ENCODE measurements at regions not wholly inside any gene's neighbourhood (a gene's known extent, or its start where the extent isn't known, plus 50 kb on each side); places are given as distances from the start of the nearest gene placed in this dataset.

GRCh38 chr10:128493811-128494210, 367.6 kb upstream of the MKI67 start:
- DNase-seq (ENCODE audit: low read depth, low spot score): no peak

- no peak for DNase-seq (ENCODE audit: low read depth, low spot score)
These were observed 368.4 kb upstream of the MKI67 start for GRCh38 chr10:128494665-128495064.

GRCh38 chr10:128497660-128498377, 371.6 kb upstream of the MKI67 start:
- DNase-seq (ENCODE audit: low read depth, low spot score): no peak

GRCh38 chr10:128498378-128498730, 372.1 kb upstream of the MKI67 start:
- DNase-seq (ENCODE audit: low read depth, low spot score): no peak

- DNase-seq (ENCODE audit: low read depth, low spot score): no peak
These were observed 372.5 kb upstream of the MKI67 start for GRCh38 chr10:128498746-128499145.

GRCh38 chr10:128499486-128499885, 373.3 kb upstream of the MKI67 start:
- no peak for DNase-seq (ENCODE audit: low read depth, low spot score)

- DNase-seq (ENCODE audit: low read depth, low spot score): no peak
These were observed 373.7 kb upstream of the MKI67 start for GRCh38 chr10:128499956-128500355.

- DNase-seq (ENCODE audit: low read depth, low spot score): no peak
These were observed 374.4 kb upstream of the MKI67 start for GRCh38 chr10:128500642-128501041.

- no peak for DNase-seq (ENCODE audit: low read depth, low spot score)
These were observed 379.1 kb upstream of the MKI67 start for GRCh38 chr10:128505346-128505745.

- DNase-seq (ENCODE audit: low read depth, low spot score): no peak
These were observed 380.2 kb upstream of the MKI67 start for GRCh38 chr10:128506423-128506822.

- no peak for DNase-seq (ENCODE audit: low read depth, low spot score)
These were observed 380.8 kb upstream of the MKI67 start for GRCh38 chr10:128507066-128507465.

GRCh38 chr10:128511284-128511683, 385.1 kb upstream of the MKI67 start:
- DNase-seq (ENCODE audit: low read depth, low spot score): no peak

GRCh38 chr10:128512767-128513166, 386.5 kb upstream of the MKI67 start:
- no peak for DNase-seq (ENCODE audit: low read depth, low spot score)

- DNase-seq (ENCODE audit: low read depth, low spot score): no peak
These were observed 388.3 kb upstream of the MKI67 start for GRCh38 chr10:128514536-128514935.

- DNase-seq (ENCODE audit: low read depth, low spot score): no peak
These were observed 390.0 kb upstream of the MKI67 start for GRCh38 chr10:128516180-128516579.

GRCh38 chr10:128517167-128517566, 390.9 kb upstream of the MKI67 start:
- no peak for DNase-seq (ENCODE audit: low read depth, low spot score)

GRCh38 chr10:128518000-128518399, 391.8 kb upstream of the MKI67 start:
- DNase-seq (ENCODE audit: low read depth, low spot score): no peak

GRCh38 chr10:128519581-128519980, 393.4 kb upstream of the MKI67 start:
- no peak for DNase-seq (ENCODE audit: low read depth, low spot score)

GRCh38 chr10:128520211-128520815, 394.1 kb upstream of the MKI67 start:
- DNase-seq (ENCODE audit: low read depth, low spot score): no peak

- no peak for DNase-seq (ENCODE audit: low read depth, low spot score)
These were observed 396.5 kb upstream of the MKI67 start for GRCh38 chr10:128522551-128523308.

GRCh38 chr10:128525444-128525843, 399.2 kb upstream of the MKI67 start:
- DNase-seq (ENCODE audit: low read depth, low spot score): no peak

- DNase-seq (ENCODE audit: low read depth, low spot score): no peak
These were observed 399.7 kb upstream of the MKI67 start for GRCh38 chr10:128525936-128526335.
